ENCODE measurements at regions not wholly inside any gene's neighbourhood (a gene's known extent, or its start where the extent isn't known, plus 50 kb on each side); places are given as distances from the start of the nearest gene placed in this dataset.

DNA sequence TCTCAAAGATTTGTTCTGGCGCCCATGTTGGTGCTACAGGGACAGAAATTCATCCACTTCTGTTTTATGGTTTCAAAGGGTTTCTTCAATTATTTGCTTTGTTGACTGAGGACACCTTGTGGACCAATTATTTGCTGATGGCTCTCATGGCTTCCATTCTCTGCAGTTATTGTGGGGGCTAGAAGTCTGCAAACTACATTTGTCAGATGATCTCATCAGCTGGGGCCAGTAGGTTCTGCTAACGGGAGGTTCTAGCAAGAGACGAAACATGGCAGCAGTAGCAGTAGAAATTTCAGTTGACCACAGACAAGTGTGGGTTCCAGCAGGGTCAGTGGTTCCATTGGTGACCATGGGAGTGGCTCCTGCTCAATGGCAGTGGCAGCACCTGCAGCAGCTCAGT is 72.8 kb upstream of the BLCAP start:
- peaks cover 0 to 2% (median 0%) of the 10 kb centered on the region in 4 donors for H3K27me3 ChIP-seq (ENCODE audit: control insufficient read depth in 4 of 4, insufficient read depth in 4 of 4, low read length in 3 of 4)
- DNase-seq (ENCODE audit: low spot score): no peak
- no peak overlapping the region for H3K4me3 ChIP-seq (ENCODE audit: low read depth in 1 of 3, low read length in 3 of 3)
- TF ChIP-seq ZBTB33 (IDR thresholded peaks at IDR 0.05): no peak
- TF ChIP-seq, protein P1, sequence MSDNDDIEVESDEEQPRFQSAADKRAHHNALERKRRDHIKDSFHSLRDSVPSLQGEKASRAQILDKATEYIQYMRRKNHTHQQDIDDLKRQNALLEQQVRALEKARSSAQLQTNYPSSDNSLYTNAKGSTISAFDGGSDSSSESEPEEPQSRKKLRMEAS (IDR thresholded peaks at IDR 0.05): no peak
- no peak for TF ChIP-seq HNF4A (conservative IDR thresholded peaks at IDR 0.05)
- TF ChIP-seq YY1 (IDR thresholded peaks at IDR 0.05): no peak
- no peak for TF ChIP-seq REST (IDR thresholded peaks at IDR 0.05)
- no peak for TF ChIP-seq FOXA1 (IDR thresholded peaks at IDR 0.05)
- TF ChIP-seq HNF4G (IDR thresholded peaks at IDR 0.05): no peak
- no peak for TF ChIP-seq NR2F2 (IDR thresholded peaks at IDR 0.05)
- TF ChIP-seq JUND (IDR thresholded peaks at IDR 0.05): no peak
- TF ChIP-seq, protein P2, sequence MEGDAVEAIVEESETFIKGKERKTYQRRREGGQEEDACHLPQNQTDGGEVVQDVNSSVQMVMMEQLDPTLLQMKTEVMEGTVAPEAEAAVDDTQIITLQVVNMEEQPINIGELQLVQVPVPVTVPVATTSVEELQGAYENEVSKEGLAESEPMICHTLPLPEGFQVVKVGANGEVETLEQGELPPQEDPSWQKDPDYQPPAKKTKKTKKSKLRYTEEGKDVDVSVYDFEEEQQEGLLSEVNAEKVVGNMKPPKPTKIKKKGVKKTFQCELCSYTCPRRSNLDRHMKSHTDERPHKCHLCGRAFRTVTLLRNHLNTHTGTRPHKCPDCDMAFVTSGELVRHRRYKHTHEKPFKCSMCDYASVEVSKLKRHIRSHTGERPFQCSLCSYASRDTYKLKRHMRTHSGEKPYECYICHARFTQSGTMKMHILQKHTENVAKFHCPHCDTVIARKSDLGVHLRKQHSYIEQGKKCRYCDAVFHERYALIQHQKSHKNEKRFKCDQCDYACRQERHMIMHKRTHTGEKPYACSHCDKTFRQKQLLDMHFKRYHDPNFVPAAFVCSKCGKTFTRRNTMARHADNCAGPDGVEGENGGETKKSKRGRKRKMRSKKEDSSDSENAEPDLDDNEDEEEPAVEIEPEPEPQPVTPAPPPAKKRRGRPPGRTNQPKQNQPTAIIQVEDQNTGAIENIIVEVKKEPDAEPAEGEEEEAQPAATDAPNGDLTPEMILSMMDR (IDR thresholded peaks at IDR 0.05; ENCODE audit: low read depth, low read length, missing input control): no peak
- no peak for TF ChIP-seq SP1 (IDR thresholded peaks at IDR 0.05)
- no peak for TF ChIP-seq TAF1 (conservative IDR thresholded peaks at IDR 0.05)
- TF ChIP-seq GABPA (IDR thresholded peaks at IDR 0.05 in 1 of 2, conservative IDR thresholded peaks at IDR 0.05 in 1 of 2): no peak
- no peak for TF ChIP-seq ATF3 (IDR thresholded peaks at IDR 0.05)
- no peak for TF ChIP-seq EGR1 (IDR thresholded peaks at IDR 0.05; ENCODE audit: low read depth in 2 of 2)
- no peak for TF ChIP-seq FOXA2 (IDR thresholded peaks at IDR 0.05)
- TF ChIP-seq RXRA (IDR thresholded peaks at IDR 0.05): no peak
- TF ChIP-seq RAD21 (IDR thresholded peaks at IDR 0.05): no peak
- no peak overlapping the region for H3K27ac ChIP-seq (ENCODE audit: low read depth in 1 of 2, low read length in 2 of 2)
- H3K36me3 ChIP-seq (ENCODE audit: control insufficient read depth in 4 of 4, insufficient read depth in 3 of 4, low read depth in 1 of 4, low read length in 3 of 4): no peaks in the 10 kb centered on the region
- 57% methylated on average over 3 of the region's 3 CpGs for WGBS
- H3K4me1 ChIP-seq (ENCODE audit: control insufficient read depth in 4 of 4, insufficient read depth in 4 of 4, low read length in 3 of 4): no peaks in the 10 kb centered on the region
- H3K9ac ChIP-seq (ENCODE audit: low read depth in 1 of 2, low read length in 2 of 2): no peak overlapping the region
- H3K9me3 ChIP-seq (ENCODE audit: control insufficient read depth in 4 of 4, low read length in 3 of 4): no peaks in the 10 kb centered on the region

Data from liver (tissue), 8 donors.